AG10803 (cell line): ENCODE measurements at regions not wholly inside any gene's neighbourhood (a gene's known extent, or its start where the extent isn't known, plus 50 kb on each side); places are given as distances from the start of the nearest gene placed in this dataset.

Experiments
- DNase-seq: peaks from one replicate; pipeline ENCODE4 v3.0.0; 2010; ENCODE audit warnings: low read depth
- H3K4me3 ChIP-seq: 2 replicates; pipeline ENCODE4 v1.5.1; 2011; ENCODE audit warnings: mild to moderate bottlenecking, low read length, control low read depth
- TF ChIP-seq, protein P1 (sequence below): conservative IDR thresholded peaks from 2 replicates; pipeline ENCODE4 v1.5.1; 2011; ENCODE audit warnings: mild to moderate bottlenecking, low read length, control low read depth, inconsistent platforms

DNA sequence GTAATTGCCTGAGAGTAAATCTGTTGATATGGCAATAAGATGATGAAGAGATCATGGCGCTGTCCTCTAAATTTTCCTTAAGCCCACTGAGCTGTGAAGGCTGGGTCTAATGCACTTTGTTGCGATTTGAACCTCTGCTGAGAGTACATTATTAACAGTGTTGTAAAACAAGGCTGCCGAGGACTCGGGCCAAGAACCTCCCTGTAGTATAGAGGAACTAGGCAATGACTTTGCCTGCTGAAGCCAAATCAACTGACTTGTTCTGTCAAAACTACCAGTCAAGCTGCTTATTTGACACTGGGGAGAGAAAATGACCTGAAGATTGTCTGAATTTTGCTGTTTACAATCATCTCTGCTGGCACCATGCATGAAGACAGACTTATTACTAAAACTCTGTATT lies 1154.7 kb downstream of the DTWD2 start:
- no peak for DNase-seq
- TF ChIP-seq, protein P1, sequence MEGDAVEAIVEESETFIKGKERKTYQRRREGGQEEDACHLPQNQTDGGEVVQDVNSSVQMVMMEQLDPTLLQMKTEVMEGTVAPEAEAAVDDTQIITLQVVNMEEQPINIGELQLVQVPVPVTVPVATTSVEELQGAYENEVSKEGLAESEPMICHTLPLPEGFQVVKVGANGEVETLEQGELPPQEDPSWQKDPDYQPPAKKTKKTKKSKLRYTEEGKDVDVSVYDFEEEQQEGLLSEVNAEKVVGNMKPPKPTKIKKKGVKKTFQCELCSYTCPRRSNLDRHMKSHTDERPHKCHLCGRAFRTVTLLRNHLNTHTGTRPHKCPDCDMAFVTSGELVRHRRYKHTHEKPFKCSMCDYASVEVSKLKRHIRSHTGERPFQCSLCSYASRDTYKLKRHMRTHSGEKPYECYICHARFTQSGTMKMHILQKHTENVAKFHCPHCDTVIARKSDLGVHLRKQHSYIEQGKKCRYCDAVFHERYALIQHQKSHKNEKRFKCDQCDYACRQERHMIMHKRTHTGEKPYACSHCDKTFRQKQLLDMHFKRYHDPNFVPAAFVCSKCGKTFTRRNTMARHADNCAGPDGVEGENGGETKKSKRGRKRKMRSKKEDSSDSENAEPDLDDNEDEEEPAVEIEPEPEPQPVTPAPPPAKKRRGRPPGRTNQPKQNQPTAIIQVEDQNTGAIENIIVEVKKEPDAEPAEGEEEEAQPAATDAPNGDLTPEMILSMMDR: no peak
- H3K4me3 ChIP-seq: no peak overlapping the region

DNA sequence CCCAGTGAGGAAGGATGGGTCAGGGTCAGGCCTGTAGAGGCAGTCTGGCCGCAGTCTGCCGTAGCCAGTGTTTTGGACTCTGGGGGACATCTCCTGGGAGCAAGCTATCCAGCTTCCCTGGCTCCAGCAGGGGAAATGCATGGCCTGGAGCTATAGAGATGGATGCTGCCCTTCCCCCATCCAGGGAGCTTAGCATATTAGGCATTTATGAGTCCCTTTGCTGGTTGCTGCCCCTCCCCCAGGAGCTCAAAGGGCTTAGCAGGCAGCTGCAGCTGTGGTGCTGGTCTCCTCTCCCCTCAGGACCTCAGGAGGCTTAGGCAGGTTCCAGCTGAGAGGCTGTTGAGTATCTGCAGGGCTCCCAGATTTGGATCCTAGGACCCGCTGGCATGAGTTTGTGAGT lies 1158.7 kb downstream of the DTWD2 start:
- TF ChIP-seq, protein P1: no peak
- DNase-seq: no peak
- H3K4me3 ChIP-seq: no peak overlapping the region

DNA sequence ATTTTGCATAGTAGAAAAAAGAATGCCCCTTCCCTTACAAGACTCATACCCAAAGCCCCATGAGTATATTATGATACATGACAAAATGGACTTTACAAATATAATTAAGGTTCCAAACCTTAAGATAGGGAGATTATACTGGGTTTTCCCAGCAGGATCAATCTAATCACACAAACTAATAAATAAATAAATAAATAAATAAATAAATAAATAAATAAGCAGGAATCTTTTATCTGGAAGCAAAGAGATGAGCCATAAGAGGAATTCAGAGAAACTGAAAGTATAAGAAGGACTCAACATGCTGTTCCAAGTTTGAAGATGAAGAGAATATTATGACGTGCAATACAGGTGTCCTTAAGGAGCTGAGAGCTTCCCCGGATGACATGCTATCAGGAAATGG lies 1174.5 kb downstream of the DTWD2 start:
- no peak overlapping the region for H3K4me3 ChIP-seq
- DNase-seq: no peak
- TF ChIP-seq, protein P1: no peak

DNA sequence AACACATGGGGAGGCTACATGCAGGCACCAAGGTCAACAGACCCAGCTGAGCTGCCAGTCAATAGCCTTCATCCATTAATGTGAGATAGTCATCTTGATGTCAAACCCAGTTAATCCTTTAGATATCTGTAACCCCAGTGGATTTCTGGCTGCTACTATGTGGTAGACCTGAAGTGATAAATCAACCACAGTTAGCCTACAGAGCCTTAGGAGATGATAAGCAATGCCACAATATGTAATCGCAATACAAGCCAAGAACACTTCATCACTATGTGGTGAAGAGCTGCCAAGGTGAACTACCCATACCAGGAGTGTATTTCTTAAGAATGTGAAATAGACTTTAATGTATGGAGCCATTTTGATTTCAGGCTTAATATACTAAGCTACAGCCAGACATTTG lies 1175.5 kb downstream of the DTWD2 start:
- TF ChIP-seq, protein P1: no peak
- DNase-seq: no peak
- no peak overlapping the region for H3K4me3 ChIP-seq

DNA sequence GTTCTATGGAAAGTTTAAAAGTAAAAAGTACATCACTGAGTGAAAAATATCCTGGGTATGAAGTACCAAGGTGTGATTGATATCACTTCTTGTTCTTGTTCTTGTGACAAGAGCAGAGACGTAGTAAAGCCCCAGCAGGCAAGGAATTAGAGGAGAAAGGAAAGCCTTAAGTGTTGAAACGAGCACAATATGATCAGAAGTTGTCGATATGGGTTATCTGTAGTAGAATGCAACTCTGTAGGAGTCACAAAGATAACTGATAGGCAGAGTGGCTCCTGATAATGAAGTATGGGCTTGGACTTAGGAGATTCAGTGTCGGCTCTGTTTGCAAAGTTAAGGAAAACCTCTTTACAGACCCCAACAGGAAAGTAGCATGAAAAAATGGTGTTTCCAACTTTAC lies 1179.1 kb downstream of the DTWD2 start:
- H3K4me3 ChIP-seq: no peak overlapping the region
- TF ChIP-seq, protein P1: no peak
- no peak for DNase-seq

DNA sequence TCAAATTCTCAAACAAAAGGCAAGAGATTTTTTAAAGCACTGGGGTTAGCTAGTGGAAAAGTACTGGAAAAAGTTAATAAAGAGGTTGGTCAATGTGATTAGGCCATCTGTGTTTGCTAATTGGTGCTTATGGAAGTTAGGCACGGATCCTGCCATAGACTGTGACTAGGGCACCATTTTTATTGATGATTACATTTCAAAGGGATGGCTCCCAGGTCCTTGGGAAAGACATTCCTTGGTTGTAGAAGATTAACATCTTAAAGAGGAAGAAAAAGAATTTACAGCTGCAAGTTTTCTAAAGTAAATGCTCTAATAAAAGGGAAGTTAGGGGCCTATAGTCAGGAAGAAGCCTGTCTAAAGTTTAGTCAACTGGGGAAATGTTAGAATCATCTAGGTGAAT lies 1183.3 kb downstream of the DTWD2 start:
- DNase-seq: no peak

DNA sequence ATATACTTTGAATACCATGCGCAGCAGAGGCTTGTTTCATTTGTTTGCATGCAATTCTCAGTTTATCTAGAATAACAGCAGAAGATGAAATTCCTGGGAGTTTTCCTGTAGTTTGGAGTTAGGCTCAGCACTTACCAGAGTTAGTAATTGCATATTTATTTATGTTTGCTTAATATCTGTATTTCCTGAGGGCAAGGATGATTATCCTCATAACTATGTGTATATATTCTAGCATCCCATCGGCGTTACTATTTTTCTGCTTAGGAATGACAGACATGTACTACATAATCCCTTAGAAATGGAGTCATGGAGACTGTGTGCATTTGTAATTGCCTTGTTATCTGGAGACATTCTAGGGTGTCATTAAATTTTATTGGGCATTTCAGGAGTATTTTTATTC lies 1184.8 kb downstream of the DTWD2 start:
- TF ChIP-seq, protein P1: no peak
- H3K4me3 ChIP-seq: no peak overlapping the region
- DNase-seq: peak; percentile 44

More for the DNA sequence above, 1183.3 kb downstream of the DTWD2 start:
- TF ChIP-seq, protein P1: no peak
- no peak overlapping the region for H3K4me3 ChIP-seq
